ENCODE measurements at regions not wholly inside any gene's neighbourhood (a gene's known extent, or its start where the extent isn't known, plus 50 kb on each side); places are given as distances from the start of the nearest gene placed in this dataset.

DNA sequence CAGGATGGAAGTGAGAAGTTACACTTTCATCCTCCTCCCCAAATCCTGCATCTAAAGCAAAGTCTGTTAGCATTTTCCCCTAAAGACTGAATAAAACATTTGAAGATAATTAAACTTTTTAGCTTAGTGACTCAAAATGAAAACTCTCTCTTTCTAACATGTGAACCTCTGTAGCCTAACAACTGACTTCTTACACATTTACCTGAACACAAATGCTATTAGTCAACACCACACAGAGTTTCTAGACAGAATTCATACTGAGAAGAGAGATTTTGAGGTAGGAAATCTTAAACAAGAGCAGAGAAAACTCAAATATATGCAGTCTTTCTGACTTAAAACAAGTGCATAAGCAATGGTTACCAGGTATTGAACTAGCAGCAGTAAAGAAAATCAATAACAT, 149.9 kb upstream of the SMLR1 start:
- peaks cover 27% of the 10 kb centered on the region for H3K4me1 ChIP-seq
- H3K4me3 ChIP-seq: no peak overlapping the region
- peak overlapping the region; percentile 40 for H3K27ac ChIP-seq
- H3K9me3 ChIP-seq: no peaks in the 10 kb centered on the region
- DNase-seq (ENCODE audit: extremely low spot score in 2 of 2): no peak
- TF ChIP-seq CTCF (IDR thresholded peaks at IDR 0.05) (no peak), POLR2AphosphoS5 (IDR thresholded peaks at IDR 0.05; ENCODE audit: insufficient read depth in 1 of 2, low read depth in 1 of 2) (no peak), POLR2A (IDR thresholded peaks at IDR 0.05) (no peak)
- intact Hi-C loops (cut with DNase I): loop anchor here (10.0 kb wide), 1 partner anchor 73 kb away; no protein-coding TSS in a partner anchor
- H3K27me3 ChIP-seq: no peaks in the 10 kb centered on the region
- no peaks in the 10 kb centered on the region for H3K36me3 ChIP-seq

GRCh38 chr6:130677766-130678165, 149.4 kb upstream of the SMLR1 start:
- no peak for TF ChIP-seq CTCF (IDR thresholded peaks at IDR 0.05)
- no peak for TF ChIP-seq POLR2AphosphoS5 (IDR thresholded peaks at IDR 0.05; ENCODE audit: insufficient read depth in 1 of 2, low read depth in 1 of 2)
- TF ChIP-seq POLR2A (IDR thresholded peaks at IDR 0.05): no peak
- intact Hi-C loops (cut with DNase I): loop anchor here (10.0 kb wide), 1 partner anchor 73 kb away; no protein-coding TSS in a partner anchor

DNA sequence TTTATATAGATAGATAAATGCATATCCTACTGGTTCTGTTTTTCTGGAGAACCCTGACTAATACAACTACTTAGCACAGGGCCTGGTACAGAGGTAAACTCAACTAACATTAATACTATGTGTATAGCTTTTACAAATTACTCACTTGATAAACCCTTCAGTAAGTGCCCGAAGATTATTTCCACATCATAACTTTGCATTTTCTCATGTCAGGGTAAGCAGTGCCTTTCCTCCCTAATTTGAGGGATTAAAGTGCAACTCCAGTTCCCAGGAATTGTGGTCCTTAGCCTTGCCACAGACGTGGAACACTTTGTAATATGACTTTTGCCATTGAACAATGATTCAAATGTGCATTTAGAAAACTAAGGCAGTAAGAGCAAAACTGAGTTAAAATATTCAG, 147.5 kb upstream of the SMLR1 start:
- Histone ChIP-seq H3K4me3 (no peak overlapping the region), H3K4me1 (peaks cover 27% of the 10 kb centered on the region), H3K36me3 (no peaks in the 10 kb centered on the region), H3K9me3 (no peaks in the 10 kb centered on the region), H3K27me3 (no peaks in the 10 kb centered on the region), H3K27ac (peak overlapping the region; percentile 51)
- TF ChIP-seq POLR2AphosphoS5 (IDR thresholded peaks at IDR 0.05; ENCODE audit: insufficient read depth in 1 of 2, low read depth in 1 of 2) (no peak), POLR2A (IDR thresholded peaks at IDR 0.05) (no peak), CTCF (IDR thresholded peaks at IDR 0.05) (no peak)
- intact Hi-C loops (cut with DNase I): loop anchor here (10.0 kb wide), 1 partner anchor 75 kb away; no protein-coding TSS in a partner anchor
- no peak for DNase-seq (ENCODE audit: extremely low spot score in 2 of 2)

More at GRCh38 chr6:130677766-130678165, 149.4 kb upstream of the SMLR1 start:
- Histone ChIP-seq H3K36me3 (no peaks in the 10 kb centered on the region), H3K27me3 (no peaks in the 10 kb centered on the region), H3K4me3 (no peak overlapping the region), H3K27ac (no peak overlapping the region), H3K4me1 (peaks cover 27% of the 10 kb centered on the region), H3K9me3 (no peaks in the 10 kb centered on the region)
- DNase-seq (ENCODE audit: extremely low spot score in 2 of 2): no peak

- intact Hi-C loops (cut with DNase I): no loop called here
- Histone ChIP-seq H3K4me3 (no peak overlapping the region), H3K36me3 (no peaks in the 10 kb centered on the region), H3K9me3 (no peaks in the 10 kb centered on the region), H3K27ac (peak overlapping the region; percentile 51), H3K27me3 (no peaks in the 10 kb centered on the region), H3K4me1 (peaks cover 27% of the 10 kb centered on the region)
- TF ChIP-seq POLR2AphosphoS5 (IDR thresholded peaks at IDR 0.05; ENCODE audit: insufficient read depth in 1 of 2, low read depth in 1 of 2): peak in 1 of 2 donors; percentile 28
- no peak for TF ChIP-seq POLR2A (IDR thresholded peaks at IDR 0.05)
- DNase-seq (ENCODE audit: extremely low spot score in 2 of 2): no peak
Observed at GRCh38 chr6:130680116-130680515, 147.1 kb upstream of the SMLR1 start.

- Histone ChIP-seq H3K36me3 (no peaks in the 10 kb centered on the region), H3K4me1 (peaks cover 21% of the 10 kb centered on the region), H3K27me3 (no peaks in the 10 kb centered on the region), H3K4me3 (no peak overlapping the region), H3K9me3 (no peaks in the 10 kb centered on the region), H3K27ac (peak overlapping the region; percentile 51)
- intact Hi-C loops (cut with DNase I): no loop called here
- DNase-seq (ENCODE audit: extremely low spot score in 2 of 2): no peak
- TF ChIP-seq POLR2AphosphoS5 (IDR thresholded peaks at IDR 0.05; ENCODE audit: insufficient read depth in 1 of 2, low read depth in 1 of 2): peak; percentile 12 to 67
- no peak for TF ChIP-seq CTCF (IDR thresholded peaks at IDR 0.05)
Observed at GRCh38 chr6:130681028-130681427, 146.2 kb upstream of the SMLR1 start.
